OCI-LY3 (cell line): ENCODE measurements at regions not wholly inside any gene's neighbourhood (a gene's known extent, or its start where the extent isn't known, plus 50 kb on each side); places are given as distances from the start of the nearest gene placed in this dataset.

Experiments used
- CTCF ChIP-seq: fragments of 200-600, 300-600 bp; sonication (generic); IDR thresholded peaks from 2 replicates; pipeline ENCODE4 v1.5.1; 2014; ENCODE audit warnings: antibody characterized with exemption, low read length, low read depth
- EZH2phosphoT487 ChIP-seq: fragments of 200-600 bp; shearing (Covaris generic); IDR thresholded peaks from 2 replicates; pipeline ENCODE4 v1.6.1; 2018; ENCODE audit warnings: antibody characterized with exemption, mixed run types, low read depth

- TF ChIP-seq EZH2phosphoT487 (no peak), CTCF (no peak)
Observed at GRCh38 chrX:131734621-131735020, 190.7 kb downstream of the OR13H1 start.
